ENCODE measurements at regions not wholly inside any gene's neighbourhood (a gene's known extent, or its start where the extent isn't known, plus 50 kb on each side); places are given as distances from the start of the nearest gene placed in this dataset.
A peak's percentile ranks its signal among the peaks of the same experiment; 100 is the strongest.

DNA sequence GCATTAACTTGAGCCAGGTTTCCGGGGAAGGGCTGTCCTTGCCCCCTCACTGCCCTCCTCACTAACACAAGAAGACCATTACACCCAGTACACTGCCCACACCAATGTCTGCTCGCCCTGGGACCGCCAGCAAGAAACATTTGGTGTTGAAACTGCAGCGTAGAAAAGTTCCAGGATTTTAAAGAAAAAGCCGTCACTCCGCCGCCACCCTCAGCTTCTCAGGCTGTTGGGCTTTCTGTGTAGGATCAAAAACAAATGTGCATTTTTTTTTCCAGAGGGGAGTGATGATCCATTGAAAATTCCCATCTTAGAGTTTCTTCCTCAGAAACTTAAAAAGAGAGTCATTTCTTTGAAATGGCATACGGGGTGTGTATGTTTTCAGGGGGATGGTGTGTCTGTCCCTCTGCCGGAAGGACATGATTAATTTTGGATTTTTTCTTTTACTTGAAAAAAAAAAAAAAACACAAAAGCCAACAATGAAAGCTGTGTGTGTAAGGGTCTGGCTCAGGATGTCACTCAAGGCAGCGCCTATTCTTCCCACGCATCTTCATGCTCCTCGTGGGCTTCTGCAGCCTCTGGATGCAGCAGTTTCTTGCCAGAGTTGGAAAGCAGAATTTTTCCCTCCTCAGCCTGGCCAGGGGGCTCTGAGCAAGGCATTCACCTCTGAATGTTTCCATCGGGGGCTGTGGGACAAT is 184.9 kb downstream of the GLI2 start:
- in situ Hi-C loops (cut with HindIII; ENCODE audit: extremely low pct_ligation_motif_present, low pct_unique_long_range_greater_than_20kb) (no loop called here), intact Hi-C loops (cut with micrococcal nuclease; ENCODE audit: unreplicated experiment) (no loop called here)
- Histone ChIP-seq H3K36me3 (replicated peaks in 1 of 2; ENCODE audit: control insufficient read depth in 1 of 2, insufficient read depth in 2 of 2, low read length in 2 of 2) (no peaks in the 10 kb centered on the region), H2AFZ (ENCODE audit: low read length) (no peak overlapping the region), H3K9ac (ENCODE audit: insufficient read depth, low read depth, low read length) (no peak overlapping the region), H4K20me1 (ENCODE audit: insufficient read depth, low read length) (no peaks in the 10 kb centered on the region; the same call in 1 of the 2 replicates), H3K4me3 (replicated peaks in 1 of 3; ENCODE audit: insufficient read depth in 1 of 3, low read depth in 2 of 3, low read length in 3 of 3) (no peak overlapping the region), H3K4me1 (ENCODE audit: insufficient read depth, low read length) (no peaks in the 10 kb centered on the region), H3K27ac (ENCODE audit: extremely low read length, insufficient read depth, low read length) (no peak overlapping the region), H3K79me2 (ENCODE audit: insufficient read depth, low read length) (no peaks in the 10 kb centered on the region), H3K9me3 (ENCODE audit: low read length) (no peaks in the 10 kb centered on the region), H3K27me3 (ENCODE audit: control insufficient read depth in 1 of 2, insufficient read depth in 2 of 2, low read length in 2 of 2) (peaks cover under 1 to 24% of the 10 kb centered on the region in 2 experiments; a peak in 4 of 5 replicates), H3K4me2 (ENCODE audit: low read depth, low read length) (no peak overlapping the region)
- CTCF ChIA-PET (ENCODE audit: low intra/inter-chr PET ratio, low total read pairs), result no interaction called here
- POLR2A ChIA-PET, result no interaction called here
- no peak for TF ChIP-seq ZNF772 (CRISPR knock-in tag; IDR thresholded peaks at IDR 0.05)
- TF ChIP-seq CCDC6 (CRISPR knock-in tag; IDR thresholded peaks at IDR 0.05), result no peak
- FAIRE-seq, result no peak
- DNase-seq (ENCODE audit: low spot score), result no peak
- no TSS peak for BruUV-seq (replicated peaks)
- 65% methylated on average over 13 of the region's 13 CpGs for WGBS (ENCODE audit: low lambda C conversion rate)
- no peak for ATAC-seq

DNA sequence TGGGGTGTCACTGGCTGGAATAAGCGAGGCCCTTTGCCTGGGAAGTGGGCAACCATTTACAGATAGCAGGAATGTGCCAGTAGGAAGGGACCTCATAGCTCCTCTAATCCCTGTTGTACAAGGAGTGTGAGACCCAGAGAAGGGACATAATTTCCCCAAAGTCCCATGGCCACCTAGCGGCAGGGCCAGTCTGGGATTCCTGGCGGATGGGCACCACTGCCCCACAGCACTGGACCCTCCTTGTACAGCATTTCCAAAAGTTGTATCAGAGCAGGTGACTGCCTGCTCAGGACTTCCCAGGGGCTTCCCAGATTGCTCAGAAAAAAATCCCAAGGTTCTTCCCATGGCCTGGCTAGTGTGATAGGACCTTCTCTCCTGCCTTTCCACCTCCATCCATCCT is 185.8 kb downstream of the GLI2 start:
- ChIA-PET POLR2A (no interaction called here), CTCF (ENCODE audit: low intra/inter-chr PET ratio, low total read pairs) (no interaction called here)
- H3K4me3 ChIP-seq (replicated peaks in 1 of 3; ENCODE audit: insufficient read depth in 1 of 3, low read depth in 2 of 3, low read length in 3 of 3), result no peak overlapping the region
- in situ Hi-C loops (cut with HindIII; ENCODE audit: extremely low pct_ligation_motif_present, low pct_unique_long_range_greater_than_20kb), result no loop called here
- ATAC-seq, result peak; percentile 69
- no peak for FAIRE-seq
- H3K9me3 ChIP-seq (ENCODE audit: low read length), result no peaks in the 10 kb centered on the region
- peaks cover 0 to 17% of the 10 kb centered on the region in 2 experiments; a peak in 3 of 5 replicates for H3K27me3 ChIP-seq (ENCODE audit: control insufficient read depth in 1 of 2, insufficient read depth in 2 of 2, low read length in 2 of 2)
- no peaks in the 10 kb centered on the region for H3K36me3 ChIP-seq (replicated peaks in 1 of 2; ENCODE audit: control insufficient read depth in 1 of 2, insufficient read depth in 2 of 2, low read length in 2 of 2)
- H3K27ac ChIP-seq (ENCODE audit: extremely low read length, insufficient read depth, low read length), result no peak overlapping the region
- no peak overlapping the region for H2AFZ ChIP-seq (ENCODE audit: low read length)
- H4K20me1 ChIP-seq (ENCODE audit: insufficient read depth, low read length), result no peaks in the 10 kb centered on the region; the same call in 1 of the 2 replicates
- no peak overlapping the region for H3K4me2 ChIP-seq (ENCODE audit: low read depth, low read length)
- intact Hi-C loops (cut with micrococcal nuclease; ENCODE audit: unreplicated experiment), result no loop called here
- TF ChIP-seq, protein P1, sequence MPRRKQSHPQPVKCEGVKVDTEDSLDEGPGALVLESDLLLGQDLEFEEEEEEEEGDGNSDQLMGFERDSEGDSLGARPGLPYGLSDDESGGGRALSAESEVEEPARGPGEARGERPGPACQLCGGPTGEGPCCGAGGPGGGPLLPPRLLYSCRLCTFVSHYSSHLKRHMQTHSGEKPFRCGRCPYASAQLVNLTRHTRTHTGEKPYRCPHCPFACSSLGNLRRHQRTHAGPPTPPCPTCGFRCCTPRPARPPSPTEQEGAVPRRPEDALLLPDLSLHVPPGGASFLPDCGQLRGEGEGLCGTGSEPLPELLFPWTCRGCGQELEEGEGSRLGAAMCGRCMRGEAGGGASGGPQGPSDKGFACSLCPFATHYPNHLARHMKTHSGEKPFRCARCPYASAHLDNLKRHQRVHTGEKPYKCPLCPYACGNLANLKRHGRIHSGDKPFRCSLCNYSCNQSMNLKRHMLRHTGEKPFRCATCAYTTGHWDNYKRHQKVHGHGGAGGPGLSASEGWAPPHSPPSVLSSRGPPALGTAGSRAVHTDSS (CRISPR knock-in tag; conservative IDR thresholded peaks at IDR 0.05), result no peak
- TF ChIP-seq STAG1 (CRISPR knock-in tag; IDR thresholded peaks at IDR 0.05) (peak; percentile 34), RFX3 (CRISPR knock-in tag; IDR thresholded peaks at IDR 0.05) (no peak), SMC3 (IDR thresholded peaks at IDR 0.05; ENCODE audit: low read length) (peak; percentile 21; the same call in 1 of the 2 replicates)
- TF ChIP-seq, protein P2, sequence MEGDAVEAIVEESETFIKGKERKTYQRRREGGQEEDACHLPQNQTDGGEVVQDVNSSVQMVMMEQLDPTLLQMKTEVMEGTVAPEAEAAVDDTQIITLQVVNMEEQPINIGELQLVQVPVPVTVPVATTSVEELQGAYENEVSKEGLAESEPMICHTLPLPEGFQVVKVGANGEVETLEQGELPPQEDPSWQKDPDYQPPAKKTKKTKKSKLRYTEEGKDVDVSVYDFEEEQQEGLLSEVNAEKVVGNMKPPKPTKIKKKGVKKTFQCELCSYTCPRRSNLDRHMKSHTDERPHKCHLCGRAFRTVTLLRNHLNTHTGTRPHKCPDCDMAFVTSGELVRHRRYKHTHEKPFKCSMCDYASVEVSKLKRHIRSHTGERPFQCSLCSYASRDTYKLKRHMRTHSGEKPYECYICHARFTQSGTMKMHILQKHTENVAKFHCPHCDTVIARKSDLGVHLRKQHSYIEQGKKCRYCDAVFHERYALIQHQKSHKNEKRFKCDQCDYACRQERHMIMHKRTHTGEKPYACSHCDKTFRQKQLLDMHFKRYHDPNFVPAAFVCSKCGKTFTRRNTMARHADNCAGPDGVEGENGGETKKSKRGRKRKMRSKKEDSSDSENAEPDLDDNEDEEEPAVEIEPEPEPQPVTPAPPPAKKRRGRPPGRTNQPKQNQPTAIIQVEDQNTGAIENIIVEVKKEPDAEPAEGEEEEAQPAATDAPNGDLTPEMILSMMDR (CRISPR knock-in tag; IDR thresholded peaks at IDR 0.05), result peak; percentile 43
- TF ChIP-seq, protein P3, sequence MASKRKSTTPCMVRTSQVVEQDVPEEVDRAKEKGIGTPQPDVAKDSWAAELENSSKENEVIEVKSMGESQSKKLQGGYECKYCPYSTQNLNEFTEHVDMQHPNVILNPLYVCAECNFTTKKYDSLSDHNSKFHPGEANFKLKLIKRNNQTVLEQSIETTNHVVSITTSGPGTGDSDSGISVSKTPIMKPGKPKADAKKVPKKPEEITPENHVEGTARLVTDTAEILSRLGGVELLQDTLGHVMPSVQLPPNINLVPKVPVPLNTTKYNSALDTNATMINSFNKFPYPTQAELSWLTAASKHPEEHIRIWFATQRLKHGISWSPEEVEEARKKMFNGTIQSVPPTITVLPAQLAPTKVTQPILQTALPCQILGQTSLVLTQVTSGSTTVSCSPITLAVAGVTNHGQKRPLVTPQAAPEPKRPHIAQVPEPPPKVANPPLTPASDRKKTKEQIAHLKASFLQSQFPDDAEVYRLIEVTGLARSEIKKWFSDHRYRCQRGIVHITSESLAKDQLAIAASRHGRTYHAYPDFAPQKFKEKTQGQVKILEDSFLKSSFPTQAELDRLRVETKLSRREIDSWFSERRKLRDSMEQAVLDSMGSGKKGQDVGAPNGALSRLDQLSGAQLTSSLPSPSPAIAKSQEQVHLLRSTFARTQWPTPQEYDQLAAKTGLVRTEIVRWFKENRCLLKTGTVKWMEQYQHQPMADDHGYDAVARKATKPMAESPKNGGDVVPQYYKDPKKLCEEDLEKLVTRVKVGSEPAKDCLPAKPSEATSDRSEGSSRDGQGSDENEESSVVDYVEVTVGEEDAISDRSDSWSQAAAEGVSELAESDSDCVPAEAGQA (IDR thresholded peaks at IDR 0.05; ENCODE audit: low read depth), result no peak
- TF ChIP-seq, protein P3 (CRISPR knock-in tag; IDR thresholded peaks at IDR 0.05; ENCODE audit: borderline replicate concordance), result no peak
- no TSS peak for BruUV-seq (replicated peaks)
- no peaks in the 10 kb centered on the region for H3K4me1 ChIP-seq (ENCODE audit: insufficient read depth, low read length)
- WGBS (ENCODE audit: low lambda C conversion rate), result 18% methylated on average over 3 of the region's 3 CpGs
- DNase-seq (ENCODE audit: low spot score), result no peak
- H3K9ac ChIP-seq (ENCODE audit: insufficient read depth, low read depth, low read length), result no peak overlapping the region
- H3K79me2 ChIP-seq (ENCODE audit: insufficient read depth, low read length), result no peaks in the 10 kb centered on the region

All from HepG2 (cell line).